COLO668 (cell line): ENCODE measurements at regions not wholly inside any gene's neighbourhood (a gene's known extent, or its start where the extent isn't known, plus 50 kb on each side); places are given as distances from the start of the nearest gene placed in this dataset.
A peak's percentile ranks its signal among the peaks of the same experiment; 100 is the strongest.

Experiments used
- DNase-seq: peaks from one replicate; lab custom pipeline; 2025; ENCODE audit not compliant: unreplicated experiment; lab: John Stamatoyannopoulos, UW

DNA sequence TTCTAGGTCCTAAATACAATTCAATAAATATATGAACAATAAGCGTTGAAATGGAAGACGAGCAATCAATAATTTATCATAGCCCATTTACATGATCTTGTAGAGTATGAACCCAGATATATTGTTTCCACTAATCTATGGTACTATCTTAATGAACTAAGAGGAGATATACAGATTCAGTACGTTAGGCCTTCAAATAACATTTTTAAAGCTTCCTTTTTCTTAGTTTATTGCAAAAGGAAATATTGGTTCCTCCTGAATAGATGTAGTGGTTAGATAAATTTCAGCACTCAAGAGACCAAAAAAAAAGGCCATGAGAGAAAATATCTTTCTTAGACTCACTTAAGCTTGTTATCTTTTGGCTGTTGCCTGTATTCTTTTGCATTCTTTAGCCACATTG lies 147.5 kb upstream of the PITX2 start:
- DNase-seq: no peak

DNA sequence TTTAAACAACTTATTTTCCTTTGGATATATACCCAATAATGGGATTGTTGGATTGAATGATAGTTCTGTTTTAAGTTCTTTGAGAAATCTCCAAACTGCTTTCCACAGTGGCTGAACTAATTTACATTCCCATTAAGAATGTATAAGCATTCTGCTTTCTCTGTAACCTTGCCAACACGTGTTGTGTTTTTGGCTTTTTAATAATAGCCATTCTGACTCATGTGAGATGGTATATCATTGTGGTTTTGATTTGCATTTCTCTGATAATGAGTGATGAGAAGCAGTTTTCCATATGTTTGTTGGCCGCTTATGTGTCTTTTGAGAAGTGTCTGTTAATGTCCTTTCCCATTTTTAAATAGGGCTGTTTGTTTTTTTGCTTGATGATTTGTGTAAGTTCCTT lies 155.6 kb upstream of the PITX2 start:
- DNase-seq: no peak

DNA sequence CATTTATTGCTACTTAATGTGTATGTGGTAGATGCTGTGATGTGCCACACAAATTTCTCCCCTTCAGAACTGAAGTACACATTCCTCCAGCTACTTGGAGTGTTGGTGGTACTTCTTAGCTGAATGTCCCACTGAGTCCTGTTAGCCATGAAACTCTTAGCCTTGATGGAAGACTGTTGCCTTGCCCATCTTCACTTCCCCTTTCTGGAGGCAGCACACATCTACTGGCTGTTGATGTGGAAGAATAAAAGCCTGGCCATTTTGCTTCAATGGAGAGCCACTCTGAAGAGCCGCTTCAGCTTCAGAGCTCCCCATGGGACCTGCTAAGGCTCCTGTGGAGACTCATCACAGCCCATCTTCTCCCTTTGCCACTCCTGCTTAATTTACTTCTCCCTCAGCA lies 157.7 kb upstream of the PITX2 start:
- no peak for DNase-seq

DNA sequence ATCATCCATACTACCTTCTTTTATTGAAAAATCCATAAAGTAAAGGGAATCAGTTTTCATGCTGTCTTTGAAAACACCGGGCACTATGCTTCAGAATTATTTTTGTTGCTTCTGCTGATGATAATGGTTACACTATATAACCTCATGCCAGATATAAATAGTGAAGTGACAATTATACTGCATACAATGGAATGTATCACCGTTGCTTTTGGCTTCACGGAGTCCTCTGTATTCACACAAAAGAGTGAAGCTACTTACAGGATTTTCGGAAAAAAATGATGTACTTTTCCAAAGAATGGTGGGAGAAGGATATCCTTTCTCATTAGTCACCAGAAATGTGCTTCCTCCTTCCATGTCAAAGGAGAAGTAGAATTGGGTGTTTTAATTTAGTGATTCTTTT lies 159.1 kb upstream of the PITX2 start:
- no peak for DNase-seq

DNA sequence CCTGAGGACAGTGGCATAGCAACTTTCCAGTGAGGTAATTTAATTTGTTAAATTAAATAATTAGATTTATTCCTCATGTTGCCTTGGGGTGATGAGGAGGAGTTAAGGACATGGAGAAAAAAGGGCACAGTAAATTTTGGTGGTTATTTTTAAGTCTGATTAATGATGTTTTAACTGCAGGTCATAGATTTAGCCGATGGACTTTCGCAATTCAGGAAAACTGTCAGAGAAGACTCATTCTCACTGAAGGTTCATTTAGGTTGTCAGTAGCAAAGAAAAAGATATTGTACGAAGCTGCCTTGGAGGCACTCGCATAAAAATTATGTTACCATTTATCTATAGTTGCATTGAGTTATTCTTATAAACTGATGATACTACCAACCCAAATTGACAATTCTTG lies 164.2 kb upstream of the PITX2 start:
- DNase-seq: no peak

DNA sequence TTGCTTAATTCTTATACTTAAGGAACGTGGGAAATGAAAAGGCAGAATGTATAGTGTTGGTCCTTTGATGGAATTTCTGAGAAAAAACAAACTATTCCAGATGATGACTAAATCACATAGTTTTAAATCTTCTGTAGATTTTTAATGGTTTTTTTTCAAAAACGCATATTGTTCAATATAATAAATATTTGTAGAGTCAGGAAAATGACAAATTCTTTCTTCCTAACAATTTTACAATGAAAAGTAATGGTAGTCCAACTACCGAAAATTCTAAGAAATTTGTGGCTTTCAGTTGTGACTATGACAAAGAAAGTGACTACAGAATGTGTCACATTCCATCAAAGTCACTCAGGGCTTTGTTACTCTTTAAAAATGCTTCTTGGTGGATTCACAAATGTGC lies 164.8 kb upstream of the PITX2 start:
- DNase-seq: no peak

DNA sequence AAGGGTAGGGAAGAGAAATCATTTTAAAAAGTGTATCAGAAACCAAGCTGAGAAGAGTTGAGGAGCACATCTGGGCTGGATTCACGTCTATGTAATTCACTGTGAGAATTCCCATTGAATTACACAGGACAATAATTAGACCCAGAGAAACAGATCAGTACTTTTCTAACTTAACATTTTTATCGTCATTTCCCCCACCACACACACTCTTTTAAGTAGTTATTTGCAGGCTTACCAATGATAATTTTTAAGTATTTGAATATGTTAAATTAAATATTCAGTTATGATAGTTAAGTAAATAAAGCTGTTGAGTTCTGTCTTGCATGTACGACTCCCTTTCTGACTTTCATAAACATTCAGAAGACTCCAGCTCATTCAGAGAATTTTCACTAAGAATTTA lies 165.4 kb upstream of the PITX2 start:
- no peak for DNase-seq

DNA sequence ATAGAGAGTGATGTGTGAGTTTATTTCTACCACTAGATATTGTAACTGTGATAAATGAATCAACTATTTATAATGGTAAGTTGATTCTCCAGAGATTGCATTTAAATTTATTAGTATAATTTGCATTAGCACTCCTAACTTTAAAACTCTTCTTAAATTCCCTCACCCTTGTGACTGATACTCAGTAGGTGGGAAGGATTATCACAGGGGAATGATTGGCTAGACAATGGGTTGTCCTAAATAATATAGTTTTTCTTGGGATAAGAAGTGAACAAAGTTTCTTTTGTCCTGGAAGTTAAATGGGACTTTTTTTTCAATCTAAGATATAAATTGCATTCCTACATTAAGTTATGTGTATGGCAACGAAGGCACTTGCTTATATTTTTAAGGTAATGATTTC lies 169.2 kb upstream of the PITX2 start:
- DNase-seq: no peak

DNA sequence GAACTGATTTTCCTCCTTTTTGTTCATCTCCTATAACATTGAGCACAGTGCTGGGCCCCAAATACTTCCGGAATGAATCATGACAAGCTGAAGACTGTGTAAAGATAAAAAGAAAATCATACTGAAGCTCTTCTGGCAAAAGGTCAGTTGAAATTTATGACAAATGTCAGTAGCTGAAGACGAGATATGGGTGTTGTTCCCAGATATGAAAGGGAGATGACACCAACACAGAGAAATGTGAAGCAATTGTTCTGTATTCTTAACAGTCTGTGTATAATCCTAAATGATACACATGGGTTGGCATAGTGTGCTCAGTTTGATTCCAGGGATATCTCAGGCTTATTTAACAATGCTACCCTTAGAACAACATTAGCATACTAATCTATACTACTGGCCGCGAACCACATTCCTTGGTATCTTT lies 170.5 kb upstream of the PITX2 start:
- DNase-seq: no peak

DNA sequence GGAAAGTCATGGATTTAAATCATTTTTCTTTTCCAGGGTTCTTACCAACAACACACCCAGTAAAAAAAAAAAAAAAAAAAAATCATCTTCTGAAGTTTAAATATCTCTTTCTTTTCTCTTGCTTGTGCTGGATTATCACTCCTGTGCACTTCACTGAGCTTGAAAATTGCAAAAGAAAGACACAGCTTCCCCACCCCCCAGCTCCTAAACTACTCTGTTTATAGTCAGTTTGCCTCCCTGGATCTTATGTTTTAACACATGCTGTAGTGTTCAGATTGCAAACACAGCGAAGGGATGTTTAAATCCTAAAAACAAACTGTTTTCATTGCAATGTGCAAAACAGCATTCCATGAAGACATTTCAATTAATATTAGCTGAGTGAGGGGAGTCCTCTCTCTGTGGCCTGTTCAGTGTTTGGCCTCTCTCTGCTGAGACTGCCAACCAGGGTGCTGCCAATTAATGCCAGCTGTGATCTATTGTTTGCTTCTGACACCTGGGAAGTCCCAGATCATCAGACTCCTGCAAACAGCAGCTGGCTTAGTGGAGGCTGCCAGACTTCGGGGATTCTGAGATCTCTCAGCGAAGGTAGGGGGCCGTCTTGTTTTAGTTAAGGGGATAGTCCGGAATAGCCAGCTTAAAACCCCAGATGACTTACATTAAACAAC lies 171.1 kb upstream of the PITX2 start:
- DNase-seq: peak; percentile 54

DNA sequence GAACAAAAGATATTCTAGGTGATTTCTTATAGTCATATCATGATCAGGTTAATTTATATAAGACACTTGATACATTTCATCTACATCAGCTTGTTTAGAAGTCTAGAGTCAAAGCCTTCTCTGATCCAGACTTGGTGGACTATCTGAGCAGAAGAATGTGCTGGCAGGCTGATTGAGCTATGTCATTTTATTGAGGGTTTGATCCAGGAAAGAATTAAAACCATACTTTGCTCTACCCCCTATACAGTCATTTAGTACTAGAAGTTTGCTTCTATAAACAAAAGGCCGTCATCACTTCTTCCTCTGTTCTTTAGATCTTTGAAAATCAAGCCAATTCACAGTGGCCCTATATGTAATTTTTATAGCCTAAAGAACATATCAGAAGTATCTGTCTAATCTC lies 173.1 kb upstream of the PITX2 start:
- no peak for DNase-seq

DNA sequence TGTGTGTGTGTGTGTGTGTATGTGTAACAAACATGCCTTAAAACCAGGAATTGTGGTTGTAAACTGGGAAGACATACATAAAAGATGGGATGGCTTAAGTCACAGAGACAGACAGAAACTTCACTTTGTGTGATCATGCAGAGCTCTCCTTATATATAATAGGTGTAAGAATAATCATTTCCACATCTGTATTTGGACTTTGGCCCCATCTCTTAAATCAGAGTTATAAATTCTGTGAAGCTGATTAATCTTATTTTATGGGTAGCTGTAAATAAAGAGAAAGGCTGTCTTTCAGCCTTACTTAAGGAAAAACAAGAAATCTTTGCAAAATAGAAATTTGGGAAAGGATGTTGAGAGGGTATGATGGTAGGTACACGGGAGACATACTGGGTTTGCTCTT lies 174.6 kb upstream of the PITX2 start:
- no peak for DNase-seq

DNA sequence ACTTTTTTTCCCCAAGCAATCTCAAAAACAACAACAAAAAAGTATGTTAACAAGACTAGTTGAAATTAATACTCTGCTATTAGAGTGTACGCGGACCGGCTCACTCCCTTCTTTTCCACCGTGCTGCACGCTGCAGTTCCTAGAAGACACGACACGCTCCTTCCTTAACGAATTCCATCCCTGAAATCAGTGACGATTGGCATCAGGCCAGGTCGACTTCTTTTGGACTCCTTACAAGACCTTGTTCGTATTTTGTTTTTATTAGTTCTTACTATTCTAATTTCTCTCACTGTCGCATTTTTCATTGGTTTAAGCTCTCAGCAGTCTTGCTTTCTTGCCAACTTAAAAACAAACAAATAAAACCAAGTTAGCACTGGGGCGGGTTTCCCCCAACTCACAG lies 175.8 kb upstream of the PITX2 start:
- no peak for DNase-seq

DNA sequence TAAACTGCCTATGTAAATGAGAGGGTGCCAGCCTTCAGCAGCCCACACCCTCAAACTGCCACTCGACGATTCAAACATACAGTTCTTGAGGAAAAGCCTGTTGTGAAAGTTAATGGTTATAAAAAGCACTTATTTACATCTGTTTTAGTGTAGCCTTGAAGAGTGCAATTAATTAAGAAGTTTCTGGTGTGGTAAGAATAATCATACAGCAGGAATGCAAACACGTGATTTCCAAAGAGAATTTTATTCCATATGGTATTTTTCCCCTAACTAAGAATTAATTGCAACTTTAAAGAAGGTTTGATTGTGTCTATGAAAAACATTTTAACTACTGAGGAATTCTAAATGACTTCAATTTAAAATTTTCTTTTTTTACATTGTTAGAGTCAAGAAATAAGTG lies 176.3 kb upstream of the PITX2 start:
- no peak for DNase-seq

DNA sequence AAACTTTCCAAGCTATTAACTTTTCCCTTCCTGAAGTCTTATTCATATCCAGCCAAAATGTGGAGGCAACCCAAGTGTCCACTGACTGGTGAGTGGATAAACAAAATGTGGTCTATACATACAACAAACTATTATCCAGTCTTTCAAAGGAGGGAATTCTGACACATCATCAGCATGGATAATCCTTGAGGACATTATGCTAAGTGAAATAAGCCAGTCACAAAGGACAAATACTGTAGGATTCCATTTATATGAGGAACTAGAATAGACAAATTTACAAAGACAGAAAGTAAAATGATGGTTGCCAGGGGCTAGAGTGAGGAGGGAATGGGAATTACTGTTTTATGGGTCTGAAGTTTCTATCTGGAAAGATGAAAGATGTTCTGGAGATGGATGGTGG lies 178.7 kb upstream of the PITX2 start:
- DNase-seq: no peak

DNA sequence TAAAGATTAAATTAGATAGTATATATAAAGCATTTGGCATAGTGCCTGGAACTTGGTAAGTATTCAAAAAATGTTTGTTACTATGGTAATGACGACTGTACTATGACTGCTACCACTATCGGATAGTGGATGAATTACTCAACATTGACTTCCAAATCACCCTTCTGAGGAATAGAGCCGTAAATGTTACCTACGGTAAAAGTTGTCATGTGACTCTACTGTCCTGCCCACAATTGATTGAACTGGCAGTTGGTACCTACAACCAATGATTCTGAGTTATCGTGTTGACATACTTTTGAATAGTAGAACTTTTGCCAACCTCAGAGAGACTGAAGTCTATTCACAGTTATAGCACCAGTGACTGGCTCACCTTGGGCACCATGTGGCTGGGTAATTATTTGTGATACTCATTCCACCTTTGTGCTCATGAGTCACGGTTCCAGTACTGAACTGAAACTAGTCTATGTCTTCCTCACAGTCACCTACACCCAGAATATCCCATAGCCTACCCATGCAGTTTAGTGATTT lies 185.5 kb upstream of the PITX2 start:
- DNase-seq: no peak

DNA sequence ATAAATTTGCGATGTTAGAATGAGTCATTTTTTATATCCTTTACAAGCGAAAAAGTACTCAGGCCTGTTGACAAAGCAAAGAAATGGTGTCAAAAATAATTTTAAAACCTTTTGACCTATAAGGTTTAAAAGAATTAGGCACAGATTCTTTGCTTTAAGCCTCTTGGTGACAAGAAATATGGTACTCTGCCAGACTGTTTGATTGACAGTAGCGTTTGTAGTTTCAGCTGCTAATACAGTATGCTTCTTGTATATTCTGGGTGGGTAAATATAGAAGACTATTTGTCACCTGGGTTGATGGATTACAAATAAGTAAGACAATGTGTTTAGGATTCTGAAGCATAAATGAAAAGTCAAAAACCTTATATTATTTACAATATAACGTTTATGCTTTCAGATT lies 193.1 kb upstream of the PITX2 start:
- DNase-seq: no peak

DNA sequence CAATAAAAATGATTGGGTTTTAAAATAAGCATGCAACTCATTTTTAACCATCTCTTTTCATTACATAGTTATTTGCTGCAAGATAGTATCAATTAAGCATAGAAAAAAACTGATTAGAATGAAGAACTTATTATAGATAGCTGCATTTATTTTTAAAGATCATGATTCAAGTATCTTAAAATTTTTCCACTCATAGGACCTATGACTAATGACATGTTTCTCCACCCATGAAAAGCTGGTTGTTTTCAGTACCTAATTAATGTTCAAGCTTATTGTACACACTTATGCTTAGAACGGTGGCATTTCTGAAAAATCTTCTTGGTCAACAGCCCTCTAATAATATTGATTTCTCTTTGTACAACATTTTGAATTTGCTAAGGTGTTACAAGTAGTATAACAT lies 193.5 kb upstream of the PITX2 start:
- DNase-seq: no peak

DNA sequence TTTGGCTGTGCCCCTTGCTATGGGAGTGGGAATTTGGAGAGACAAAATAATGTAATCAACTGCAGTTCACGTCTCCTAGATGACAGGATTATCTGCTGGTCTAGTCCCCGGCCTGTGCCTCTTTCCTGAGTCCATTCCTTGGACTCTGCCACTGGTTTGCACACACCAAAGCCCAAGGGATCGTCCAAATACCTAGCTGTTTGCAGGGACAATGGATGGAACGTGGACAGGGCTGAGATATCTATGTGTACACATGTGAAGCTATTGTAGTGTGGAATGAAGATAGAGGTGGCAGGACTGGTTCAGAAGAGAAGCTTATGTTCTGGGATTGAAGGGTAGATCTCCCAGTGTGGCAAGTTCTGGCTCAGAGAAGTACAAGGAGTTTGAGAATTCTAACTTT lies 198.3 kb upstream of the PITX2 start:
- no peak for DNase-seq

DNA sequence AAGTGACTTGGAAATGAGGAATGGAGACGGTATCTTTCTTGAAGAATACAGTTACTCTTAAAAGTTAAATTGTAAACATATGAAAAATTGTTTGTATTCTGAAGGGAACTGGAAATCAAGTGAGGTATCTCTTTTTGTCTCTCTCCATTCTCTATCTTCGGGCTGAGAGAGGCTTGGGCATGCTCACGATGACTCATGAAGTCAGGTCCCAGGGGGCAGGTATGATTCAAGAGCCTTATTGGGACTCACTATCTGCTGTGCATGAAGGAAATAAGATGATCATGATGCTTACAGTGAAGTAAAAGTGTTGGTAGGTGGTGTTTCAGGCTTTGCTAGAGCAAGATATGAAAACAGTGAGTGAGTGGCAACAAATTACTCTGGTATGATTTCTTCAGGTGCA lies 200.4 kb upstream of the PITX2 start:
- DNase-seq: no peak

DNA sequence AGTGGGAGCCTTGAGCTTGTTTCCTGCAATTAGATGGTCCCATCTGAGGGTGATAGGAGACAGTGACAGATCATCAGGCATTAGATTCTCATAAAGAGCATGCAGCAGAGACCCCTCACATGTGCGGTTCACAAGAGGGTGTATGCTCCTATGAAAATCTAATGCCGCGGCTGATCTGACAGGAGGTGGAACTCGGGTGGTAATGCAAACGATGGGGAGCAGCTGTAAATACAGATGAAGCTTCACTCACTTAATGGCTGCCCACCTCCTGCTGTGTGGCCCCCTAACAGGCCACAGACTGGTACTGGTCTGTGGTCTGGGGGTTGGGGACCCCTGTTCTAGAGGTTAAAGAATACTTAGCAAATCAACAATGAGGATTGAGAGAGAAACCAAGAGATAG lies 201.5 kb upstream of the PITX2 start:
- no peak for DNase-seq

DNA sequence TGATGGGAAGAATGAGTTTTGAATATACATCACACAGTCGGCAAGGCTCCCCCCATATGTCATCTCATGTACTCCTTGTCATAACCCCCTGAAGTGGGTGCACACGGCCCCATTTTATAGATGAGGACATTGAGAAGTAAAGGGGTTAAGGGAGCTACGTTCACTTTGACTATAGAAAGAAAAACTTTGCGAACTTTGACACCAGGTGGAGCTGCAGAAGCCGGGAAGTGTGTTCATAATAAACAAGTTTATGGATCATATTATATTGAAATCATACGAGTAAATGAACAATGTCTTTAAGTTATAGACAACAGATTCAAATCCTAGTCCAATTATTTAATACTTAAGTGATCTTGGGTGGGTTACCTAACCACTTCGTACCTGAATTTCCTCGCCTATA lies 203.8 kb upstream of the PITX2 start:
- DNase-seq: no peak

DNA sequence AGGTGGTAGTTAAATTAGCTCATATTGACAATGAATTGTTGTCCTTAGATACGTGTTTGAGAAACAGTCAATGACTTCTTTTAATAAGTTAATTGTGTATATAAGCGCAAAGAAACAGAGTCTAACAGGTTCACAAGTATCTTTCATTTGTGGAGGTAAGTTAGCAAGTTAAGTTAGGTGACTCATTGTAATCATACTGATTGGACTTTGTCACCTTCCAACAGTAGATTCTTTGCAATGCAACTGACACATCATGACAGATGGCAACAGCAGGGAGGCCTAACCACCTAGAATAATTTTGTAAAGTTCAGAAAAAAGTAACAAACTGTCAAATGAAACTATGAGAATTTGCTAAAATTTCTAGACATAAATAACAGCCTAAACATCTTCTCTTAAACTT lies 207.6 kb upstream of the PITX2 start:
- no peak for DNase-seq
